SK-N-SH (cell line): ENCODE measurements at regions not wholly inside any gene's neighbourhood (a gene's known extent, or its start where the extent isn't known, plus 50 kb on each side); places are given as distances from the start of the nearest gene placed in this dataset.

Experiments used
- CTCF ChIA-PET: fragments of 300-600, 350-600 bp; formaldehyde crosslinking; extraction: SDS; loops from one replicate; lab custom pipeline; 2021; lab: Yijun Ruan, JAX
- POLR2A ChIA-PET: fragments of 350-600 bp; sonication (Branson Sonifier 250); formaldehyde crosslinking; extraction: SDS; loops from one replicate; lab custom pipeline; 2020; ENCODE audit warnings: antibody characterized with exemption, inconsistent platforms; lab: Yijun Ruan, JAX
- DNase-seq: peaks from one replicate; pipeline ENCODE4 v3.0.0; 2012
- H2AFZ ChIP-seq: fragments of 200-600 bp; sonication (generic); 2 replicates; pipeline ENCODE4 v1.8.1; 2016; ENCODE audit warnings: antibody characterized with exemption, mild to moderate bottlenecking, low read depth
- H3F3A ChIP-seq: fragments of 200-600 bp; sonication (generic); replicated peaks from 2 replicates; pipeline ENCODE3; 2016; ENCODE audit warnings: antibody characterized with exemption, mild to moderate bottlenecking; ENCODE audit not compliant: insufficient read depth
- H3K27ac ChIP-seq, 2 experiments: fragments of 200-500 bp in 1 of 2; fragments of 200-600 bp in 1 of 2; sonication (Bioruptor generic) in 1 of 2; sonication (generic), shearing (Covaris generic) in 1 of 2; 2 replicates each; pipeline versions ENCODE4 v1.5.1 to v1.6.1; 2014 to 2016; ENCODE audit warnings: low read depth in 2 of 2, inconsistent platforms in 1 of 2, low read length in 1 of 2, mild to moderate bottlenecking in 1 of 2, mixed read lengths in 1 of 2
- H3K27me3 ChIP-seq: fragments of 200-600 bp; sonication (generic), shearing (Covaris generic); 2 replicates; pipeline ENCODE4 v1.6.1; 2016; ENCODE audit warnings: mixed run types; ENCODE audit not compliant: insufficient read depth
- H3K36me3 ChIP-seq, 2 experiments: fragments of 200-500 bp in 1 of 2; fragments of 200-600 bp in 1 of 2; sonication (Bioruptor generic) in 1 of 2; sonication (generic) in 1 of 2; replicated peaks in 1 of 2; 2 replicates each; pipeline versions ENCODE3 to v1.5.1; 2014 to 2016; ENCODE audit warnings: low read length in 1 of 2, mild to moderate bottlenecking in 1 of 2; ENCODE audit not compliant: insufficient read depth in 2 of 2, control insufficient read depth in 1 of 2
- H3K4me1 ChIP-seq, 2 experiments: fragments of 200-500 bp in 1 of 2; fragments of 200-600 bp in 1 of 2; sonication (Bioruptor generic) in 1 of 2; sonication (generic), shearing (Covaris generic) in 1 of 2; 2 replicates each; pipeline versions ENCODE4 v1.5.1 to v1.6.1; 2014 to 2016; ENCODE audit warnings: low read depth in 1 of 2, low read length in 1 of 2, mixed run types in 1 of 2; ENCODE audit not compliant: insufficient read depth in 2 of 2, control insufficient read depth in 1 of 2
- H3K4me2 ChIP-seq: fragments of 200-600 bp; sonication (generic), shearing (Covaris generic); 2 replicates; pipeline ENCODE4 v1.6.1; 2017; ENCODE audit warnings: mixed run types
- H3K4me3 ChIP-seq, 2 experiments: fragments of 200-500 bp in 1 of 2; fragments of 200-600 bp in 1 of 2; sonication (Bioruptor generic) in 1 of 2; sonication (generic), shearing (Covaris generic) in 1 of 2; 2 replicates each; pipeline versions ENCODE4 v1.5.1 to v1.8.1; 2014 to 2016; ENCODE audit warnings: low read depth in 2 of 2, inconsistent platforms in 1 of 2, low read length in 1 of 2, mild to moderate bottlenecking in 1 of 2, mixed read lengths in 1 of 2, moderate library complexity in 1 of 2
- H3K79me2 ChIP-seq: fragments of 200-600 bp; sonication (generic); 2 replicates; pipeline ENCODE4 v1.8.1; 2017; ENCODE audit warnings: mild to moderate bottlenecking; ENCODE audit not compliant: insufficient read depth
- H3K9ac ChIP-seq: fragments of 200-600 bp; sonication (generic); 2 replicates; pipeline ENCODE4 v1.6.1; 2017; ENCODE audit warnings: mixed run types
- H3K9me2 ChIP-seq: fragments of 200-600 bp; sonication (generic); 2 replicates; pipeline ENCODE4 v1.6.1; 2017; ENCODE audit warnings: mixed run types
- H3K9me3 ChIP-seq: fragments of 200-600 bp; sonication (generic); 2 replicates; pipeline ENCODE4 v1.6.1; 2017; ENCODE audit warnings: mixed run types, mild to moderate bottlenecking, moderate library complexity
- H4K20me1 ChIP-seq: fragments of 200-600 bp; sonication (generic); 2 replicates; pipeline ENCODE4 v1.6.1; 2017; ENCODE audit warnings: mild to moderate bottlenecking, mixed run types; ENCODE audit not compliant: insufficient read depth
- CHD2 ChIP-seq: fragments of 150-350 bp; IDR thresholded peaks from 2 replicates; pipeline ENCODE4 v1.6.1; 2018; ENCODE audit warnings: low read length; ENCODE audit not compliant: partially characterized antibody
- ELF1 ChIP-seq: IDR thresholded peaks from 2 replicates; pipeline ENCODE4 v1.4.0; 2012
- EZH2phosphoT487 ChIP-seq: fragments of 200-600 bp; sonication (generic); IDR thresholded peaks from 2 replicates; pipeline ENCODE4 v1.6.1; 2017; ENCODE audit warnings: low read depth, mixed run types, mild to moderate bottlenecking, antibody characterized with exemption, moderate library complexity, borderline replicate concordance
- FOSL2 ChIP-seq: IDR thresholded peaks from 2 replicates; pipeline ENCODE4 v1.4.0; 2012; ENCODE audit warnings: low read depth, mild to moderate bottlenecking, moderate library complexity, borderline replicate concordance
- JUND ChIP-seq: IDR thresholded peaks from 2 replicates; pipeline ENCODE4 v1.4.0; 2012
- NRF1 ChIP-seq: IDR thresholded peaks from 2 replicates; pipeline ENCODE4 v1.6.1; 2012; ENCODE audit warnings: low read depth, mild to moderate bottlenecking, low read length
- PBX3 ChIP-seq: IDR thresholded peaks from 2 replicates; pipeline ENCODE4; 2012
- RFX5 ChIP-seq: IDR thresholded peaks from 2 replicates; pipeline ENCODE4 v1.6.1; 2012; ENCODE audit warnings: mild to moderate bottlenecking, improper control_type of control experiment, low read length
- RXRA ChIP-seq: IDR thresholded peaks from 2 replicates; pipeline ENCODE4 v1.4.0; 2012; ENCODE audit warnings: low read depth, mild to moderate bottlenecking, borderline replicate concordance
- SIN3A ChIP-seq: IDR thresholded peaks from 2 replicates; pipeline ENCODE4 v1.6.1; 2012; ENCODE audit warnings: low read depth, mild to moderate bottlenecking, low read length, moderate library complexity, borderline replicate concordance
- YY1 ChIP-seq: IDR thresholded peaks from 2 replicates; pipeline ENCODE4 v1.4.0; 2012; ENCODE audit warnings: low read depth, mild to moderate bottlenecking
- WGBS: methylation state at CpG from one replicate; pipeline ENCODE4 v1.1.6; 2017; ENCODE audit warnings: low lambda C conversion rate; 5-methylcytosine and 5-hydroxymethylcytosine counted together

- H3F3A ChIP-seq, result no peaks in the 10 kb centered on the region
- no peaks in the 10 kb centered on the region for H3K9me3 ChIP-seq
- H3K9ac ChIP-seq, result no peak overlapping the region
- H3K4me2 ChIP-seq, result no peak overlapping the region
- no peak for TF ChIP-seq CHD2
- no peak for TF ChIP-seq PBX3
- no peak for TF ChIP-seq SIN3A
- no peaks in the 10 kb centered on the region for H3K79me2 ChIP-seq
- no peak overlapping the region for H2AFZ ChIP-seq
- no peaks in the 10 kb centered on the region for H3K27me3 ChIP-seq
- no peak overlapping the region for H3K27ac ChIP-seq
- no peaks in the 10 kb centered on the region for H3K36me3 ChIP-seq
- no peak overlapping the region for H3K4me3 ChIP-seq
- ChIA-PET CTCF (interaction anchor here (1.5 to 7.5 kb wide), 3 partner anchors 24 to 295 kb away, joined by 4 to 127 read pairs (median 4); no protein-coding TSS in a partner anchor), POLR2A (no interaction called here)
- no peaks in the 10 kb centered on the region for H3K9me2 ChIP-seq
- peaks cover 0 to 7% of the 10 kb centered on the region in 2 experiments; a peak in 2 of 4 replicates for H3K4me1 ChIP-seq
- WGBS, result 79% methylated on average over 3 of the region's 3 CpGs
- no peak for DNase-seq
- no peaks in the 10 kb centered on the region for H4K20me1 ChIP-seq
Observed at GRCh38 chr1:99185196-99185595, 79.1 kb upstream of the PLPPR4 start.

- Histone ChIP-seq H3K27ac (no peak overlapping the region), H3K36me3 (no peaks in the 10 kb centered on the region), H3F3A (no peaks in the 10 kb centered on the region), H3K4me2 (no peak overlapping the region), H3K4me3 (no peak overlapping the region), H3K27me3 (no peaks in the 10 kb centered on the region), H3K79me2 (no peaks in the 10 kb centered on the region), H3K9me2 (no peaks in the 10 kb centered on the region), H3K4me1 (no peaks in the 10 kb centered on the region; a peak in 1 of 4 replicates), H4K20me1 (no peaks in the 10 kb centered on the region), H3K9me3 (no peaks in the 10 kb centered on the region), H2AFZ (no peak overlapping the region), H3K9ac (no peak overlapping the region)
- POLR2A ChIA-PET, result no interaction called here
- WGBS, result 60% methylated on average over 2 of the region's 2 CpGs
- no peak for DNase-seq
- CTCF ChIA-PET, result interaction anchor here (0.7 kb wide), 1 partner anchor 11 kb away, joined by 3 read pairs; no protein-coding TSS in a partner anchor
- TF ChIP-seq JUND (no peak), RXRA (no peak), EZH2phosphoT487 (no peak), PBX3 (no peak), FOSL2 (no peak)
Observed at GRCh38 chr1:99193431-99193830, 70.9 kb upstream of the PLPPR4 start.

- no peaks in the 10 kb centered on the region; a peak in 1 of 4 replicates for H3K4me1 ChIP-seq
- no peaks in the 10 kb centered on the region for H3K27me3 ChIP-seq
- no peaks in the 10 kb centered on the region for H3K9me2 ChIP-seq
- H3K27ac ChIP-seq, result no peak overlapping the region
- no peaks in the 10 kb centered on the region for H3K36me3 ChIP-seq
- H3K9me3 ChIP-seq, result no peaks in the 10 kb centered on the region
- no peaks in the 10 kb centered on the region for H4K20me1 ChIP-seq
- ChIA-PET POLR2A (no interaction called here), CTCF (interaction anchor here (1.2 to 1.7 kb wide), 3 partner anchors 17 to 284 kb away, joined by 3 to 9 read pairs (median 5); no protein-coding TSS in a partner anchor)
- no peak overlapping the region for H3K4me2 ChIP-seq
- H2AFZ ChIP-seq, result no peak overlapping the region
- 15% methylated on average over 1 of the region's 1 CpG for WGBS
- no peak for TF ChIP-seq ELF1
- no peak for TF ChIP-seq RFX5
- no peak for TF ChIP-seq YY1
- TF ChIP-seq NRF1, result no peak
- no peak overlapping the region for H3K9ac ChIP-seq
- H3F3A ChIP-seq, result no peaks in the 10 kb centered on the region
- DNase-seq, result no peak
- H3K79me2 ChIP-seq, result no peaks in the 10 kb centered on the region
- H3K4me3 ChIP-seq, result no peak overlapping the region
Observed at GRCh38 chr1:99198393-99198792, 65.9 kb upstream of the PLPPR4 start.
